C4-2B (cell line): ENCODE measurements at regions not wholly inside any gene's neighbourhood (a gene's known extent, or its start where the extent isn't known, plus 50 kb on each side); places are given as distances from the start of the nearest gene placed in this dataset.

Experiments
- H3K27ac ChIP-seq: fragments of 450-650 bp; 2 replicates; pipeline ENCODE4 v1.5.1; 2017
- CTCF ChIP-seq: fragments of 450-650 bp; conservative IDR thresholded peaks from 2 replicates; pipeline ENCODE4 v1.5.1; 2017; ENCODE audit warnings: mild to moderate bottlenecking
- ZFX ChIP-seq: fragments of 450-650 bp; IDR thresholded peaks from 2 replicates; pipeline ENCODE4 v1.6.1; 2017

- TF ChIP-seq CTCF (no peak), ZFX (no peak)
- H3K27ac ChIP-seq: no peak overlapping the region
These were observed 1112.7 kb upstream of the TENM4 start for GRCh38 chr11:80553565-80553964.

GRCh38 chr11:80542704-80543103, 1101.9 kb upstream of the TENM4 start:
- no peak overlapping the region for H3K27ac ChIP-seq
- no peak for TF ChIP-seq ZFX
- TF ChIP-seq CTCF: no peak

GRCh38 chr11:80538040-80538439, 1097.2 kb upstream of the TENM4 start:
- no peak overlapping the region for H3K27ac ChIP-seq
- TF ChIP-seq CTCF (no peak), ZFX (no peak)

GRCh38 chr11:80533463-80533862, 1092.6 kb upstream of the TENM4 start:
- no peak overlapping the region for H3K27ac ChIP-seq
- TF ChIP-seq CTCF (no peak), ZFX (no peak)

- TF ChIP-seq ZFX: no peak
- TF ChIP-seq CTCF: no peak
- no peak overlapping the region for H3K27ac ChIP-seq
These were observed 1091.9 kb upstream of the TENM4 start for GRCh38 chr11:80532633-80533232.

GRCh38 chr11:80529726-80530125, 1088.9 kb upstream of the TENM4 start:
- H3K27ac ChIP-seq: no peak overlapping the region
- TF ChIP-seq CTCF: no peak
- no peak for TF ChIP-seq ZFX

GRCh38 chr11:80525663-80526405, 1085.0 kb upstream of the TENM4 start:
- H3K27ac ChIP-seq: no peak overlapping the region
- TF ChIP-seq ZFX (no peak), CTCF (no peak)
